GM18519 (cell line): ENCODE measurements at regions not wholly inside any gene's neighbourhood (a gene's known extent, or its start where the extent isn't known, plus 50 kb on each side); places are given as distances from the start of the nearest gene placed in this dataset.

ENCODE experiments used
- ATAC-seq: cut with Tn5 transposase; IDR thresholded peaks from one replicate; pipeline ENCODE4 v1.9.1; 2021; ENCODE audit warnings: mild to moderate bottlenecking, moderate library complexity; ENCODE audit not compliant: unreplicated experiment, low FRiP score

GRCh38 chr5:158559643-158560042 lies 540.1 kb downstream of the EBF1 start:
- ATAC-seq = no peak

GRCh38 chr5:158559066-158559465 lies 540.6 kb downstream of the EBF1 start:
- ATAC-seq = no peak

GRCh38 chr5:158553962-158554336 lies 545.8 kb downstream of the EBF1 start:
- no peak for ATAC-seq

GRCh38 chr5:158553195-158553961 lies 546.3 kb downstream of the EBF1 start:
- ATAC-seq = no peak

GRCh38 chr5:158552241-158552640 lies 547.5 kb downstream of the EBF1 start:
- no peak for ATAC-seq

GRCh38 chr5:158549311-158549710 lies 550.4 kb downstream of the EBF1 start:
- ATAC-seq = no peak

- ATAC-seq = no peak
These were observed 553.0 kb downstream of the EBF1 start for GRCh38 chr5:158546748-158547147.

GRCh38 chr5:158545949-158546530 lies 553.7 kb downstream of the EBF1 start:
- no peak for ATAC-seq

- no peak for ATAC-seq
These were observed 555.1 kb downstream of the EBF1 start for GRCh38 chr5:158544388-158545339.

- ATAC-seq = no peak
These were observed 556.0 kb downstream of the EBF1 start for GRCh38 chr5:158543539-158544387.

GRCh38 chr5:158541536-158542297 lies 558.0 kb downstream of the EBF1 start:
- no peak for ATAC-seq

- peak; percentile 40 for ATAC-seq
These were observed 561.1 kb downstream of the EBF1 start for GRCh38 chr5:158538506-158539074.

- ATAC-seq = no peak
These were observed 562.4 kb downstream of the EBF1 start for GRCh38 chr5:158537366-158537765.

GRCh38 chr5:158534203-158534602 lies 565.5 kb downstream of the EBF1 start:
- ATAC-seq = no peak

GRCh38 chr5:158532739-158533138 lies 567.0 kb downstream of the EBF1 start:
- ATAC-seq = no peak

GRCh38 chr5:158531860-158532259 lies 567.9 kb downstream of the EBF1 start:
- ATAC-seq = no peak

GRCh38 chr5:158530115-158530514 lies 569.6 kb downstream of the EBF1 start:
- ATAC-seq = no peak

GRCh38 chr5:158529454-158529853 lies 570.3 kb downstream of the EBF1 start:
- no peak for ATAC-seq

GRCh38 chr5:158525663-158526062 lies 574.1 kb downstream of the EBF1 start:
- no peak for ATAC-seq
